ENCODE measurements at regions not wholly inside any gene's neighbourhood (a gene's known extent, or its start where the extent isn't known, plus 50 kb on each side); places are given as distances from the start of the nearest gene placed in this dataset.

- TF ChIP-seq TP53 (CRISPR knock-in tag; IDR thresholded peaks at IDR 0.05) = no peak
- TF ChIP-seq CTCF (IDR thresholded peaks at IDR 0.05) = no peak
These were observed 324.1 kb downstream of the BARHL2 start for GRCh38 chr1:90393025-90393424.

Data from WTC11 (cell line).